WERI-Rb-1 (cell line): ENCODE measurements at regions not wholly inside any gene's neighbourhood (a gene's known extent, or its start where the extent isn't known, plus 50 kb on each side); places are given as distances from the start of the nearest gene placed in this dataset.

Experiments used
- DNase-seq: peaks from one replicate; pipeline ENCODE4 v3.0.0-alpha.2; 2020
- H3K27ac ChIP-seq: fragments of 250-450 bp; sonication (Bioruptor Pico); 2 replicates; pipeline ENCODE4 v1.5.1; 2020; ENCODE audit warnings: mild to moderate bottlenecking, moderate library complexity
- H3K27me3 ChIP-seq: fragments of 250-450 bp; sonication (Bioruptor Pico); 2 replicates; pipeline ENCODE4 v1.5.1; 2021; ENCODE audit warnings: mild to moderate bottlenecking, low read depth, moderate library complexity; ENCODE audit not compliant: insufficient read depth, severe bottlenecking
- H3K36me3 ChIP-seq: fragments of 250-450 bp; sonication (Bioruptor Pico); 2 replicates; pipeline ENCODE4 v1.5.1; 2020; ENCODE audit warnings: mild to moderate bottlenecking, moderate library complexity
- H3K4me3 ChIP-seq: 2 replicates; pipeline ENCODE4 v1.5.1; 2011; ENCODE audit warnings: low read depth, mild to moderate bottlenecking, control low read depth, low read length
- H3K9me3 ChIP-seq: fragments of 250-450 bp; sonication (Bioruptor Pico); 2 replicates; pipeline ENCODE4 v1.5.1; 2021; ENCODE audit warnings: mild to moderate bottlenecking, moderate library complexity; ENCODE audit not compliant: severe bottlenecking
- CTCF ChIP-seq: IDR thresholded peaks from 2 replicates; pipeline ENCODE4 v1.5.1; 2011; ENCODE audit warnings: low read depth, mild to moderate bottlenecking, control low read depth, inconsistent platforms, low read length

- no peaks in the 10 kb centered on the region for H3K36me3 ChIP-seq
- no peaks in the 10 kb centered on the region for H3K9me3 ChIP-seq
- H3K27me3 ChIP-seq, result no peaks in the 10 kb centered on the region
- no peak overlapping the region for H3K27ac ChIP-seq
- TF ChIP-seq CTCF, result no peak
- no peak overlapping the region for H3K4me3 ChIP-seq
- DNase-seq, result no peak
Observed at GRCh38 chr7:88449410-88449809, 142.7 kb upstream of the STEAP4 start.

GRCh38 chr7:88442413-88442812 is 135.7 kb upstream of the STEAP4 start:
- no peak for TF ChIP-seq CTCF
- DNase-seq, result no peak
- H3K27me3 ChIP-seq, result no peaks in the 10 kb centered on the region
- no peak overlapping the region for H3K4me3 ChIP-seq
- no peaks in the 10 kb centered on the region for H3K36me3 ChIP-seq
- no peak overlapping the region for H3K27ac ChIP-seq
- H3K9me3 ChIP-seq, result no peaks in the 10 kb centered on the region

GRCh38 chr7:88437132-88437531 is 130.4 kb upstream of the STEAP4 start:
- DNase-seq, result no peak
- H3K27me3 ChIP-seq, result no peaks in the 10 kb centered on the region
- H3K27ac ChIP-seq, result no peak overlapping the region
- H3K36me3 ChIP-seq, result no peaks in the 10 kb centered on the region
- H3K4me3 ChIP-seq, result no peak overlapping the region
- H3K9me3 ChIP-seq, result no peaks in the 10 kb centered on the region
- TF ChIP-seq CTCF, result no peak

- Histone ChIP-seq H3K4me3 (no peak overlapping the region), H3K9me3 (no peaks in the 10 kb centered on the region), H3K36me3 (no peaks in the 10 kb centered on the region), H3K27me3 (no peaks in the 10 kb centered on the region), H3K27ac (no peak overlapping the region)
- TF ChIP-seq CTCF, result no peak
- no peak for DNase-seq
Observed at GRCh38 chr7:88432301-88432700, 125.6 kb upstream of the STEAP4 start.

GRCh38 chr7:88431882-88432281 is 125.2 kb upstream of the STEAP4 start:
- no peak overlapping the region for H3K27ac ChIP-seq

More at GRCh38 chr7:88431882-88432281, 125.2 kb upstream of the STEAP4 start:
- DNase-seq, result no peak
- H3K36me3 ChIP-seq, result no peaks in the 10 kb centered on the region
- no peaks in the 10 kb centered on the region for H3K27me3 ChIP-seq
- H3K9me3 ChIP-seq, result no peaks in the 10 kb centered on the region
- no peak for TF ChIP-seq CTCF
- no peak overlapping the region for H3K4me3 ChIP-seq
